Prostate gland (tissue), 2 donors: ENCODE measurements at regions not wholly inside any gene's neighbourhood (a gene's known extent, or its start where the extent isn't known, plus 50 kb on each side); places are given as distances from the start of the nearest gene placed in this dataset.

Source experiments
- DNase-seq: peaks from one replicate; pipeline ENCODE4 v3.0.0-alpha.2; 2019; ENCODE audit warnings: low spot score
- H3K27ac ChIP-seq, 2 donors: fragments of 200-600 bp; sonication (generic); 2 replicates each; pipeline ENCODE4 v1.5.1; 2017 to 2019
- H3K27me3 ChIP-seq: fragments of 200-600 bp; sonication (generic); replicated peaks from 2 replicates; pipeline ENCODE4 v1.5.1; 2019; ENCODE audit not compliant: insufficient read depth
- H3K36me3 ChIP-seq, 2 donors: fragments of 200-600 bp; sonication (generic); 1 replicate in 1 of 2; 2 replicates in 1 of 2; pipeline versions ENCODE4 v1.5.1 to v1.8.1; 2017 to 2019
- H3K4me1 ChIP-seq: fragments of 200-600 bp; sonication (generic); replicated peaks from 2 replicates; pipeline ENCODE4 v1.5.1; 2019
- H3K4me3 ChIP-seq, 2 donors: fragments of 200-600 bp; sonication (generic); 2 replicates each; pipeline ENCODE4 v1.5.1; 2017 to 2019
- H3K9me3 ChIP-seq: fragments of 200-600 bp; sonication (generic); 2 replicates; pipeline ENCODE4 v1.5.1; 2017
- POLR2A ChIP-seq: fragments of 450-650 bp; IDR thresholded peaks from one replicate; pipeline ENCODE4 v1.6.1; 2016; ENCODE audit warnings: antibody characterized with exemption, mild to moderate bottlenecking
- POLR2AphosphoS5 ChIP-seq: sonication (generic); formaldehyde crosslinking; IDR thresholded peaks from one replicate; pipeline ENCODE4 v1.6.1; 2017; ENCODE audit warnings: antibody characterized with exemption
- WGBS: methylation state at CpG from one replicate; pipeline ENCODE4 v1.1.5; 2018; 5-methylcytosine and 5-hydroxymethylcytosine counted together
- intact Hi-C: fragments of 100-400 bp; cut with DNase I; formaldehyde crosslinking; loops from one replicate; pipeline ENCODE4 v1.14.2; 2022
- TF ChIP-seq, protein P1 (sequence below), 4 experiments: fragments of 200-600 bp in 2 of 4; fragments of 450-650 bp in 2 of 4; sonication (generic) in 2 of 4; IDR thresholded peaks; 1 replicate in 3 of 4; 2 replicates in 1 of 4; pipeline ENCODE4 v1.5.1; 2016 to 2019; ENCODE audit warnings: antibody characterized with exemption in 4 of 4, mild to moderate bottlenecking in 2 of 4, moderate library complexity in 2 of 4

DNA sequence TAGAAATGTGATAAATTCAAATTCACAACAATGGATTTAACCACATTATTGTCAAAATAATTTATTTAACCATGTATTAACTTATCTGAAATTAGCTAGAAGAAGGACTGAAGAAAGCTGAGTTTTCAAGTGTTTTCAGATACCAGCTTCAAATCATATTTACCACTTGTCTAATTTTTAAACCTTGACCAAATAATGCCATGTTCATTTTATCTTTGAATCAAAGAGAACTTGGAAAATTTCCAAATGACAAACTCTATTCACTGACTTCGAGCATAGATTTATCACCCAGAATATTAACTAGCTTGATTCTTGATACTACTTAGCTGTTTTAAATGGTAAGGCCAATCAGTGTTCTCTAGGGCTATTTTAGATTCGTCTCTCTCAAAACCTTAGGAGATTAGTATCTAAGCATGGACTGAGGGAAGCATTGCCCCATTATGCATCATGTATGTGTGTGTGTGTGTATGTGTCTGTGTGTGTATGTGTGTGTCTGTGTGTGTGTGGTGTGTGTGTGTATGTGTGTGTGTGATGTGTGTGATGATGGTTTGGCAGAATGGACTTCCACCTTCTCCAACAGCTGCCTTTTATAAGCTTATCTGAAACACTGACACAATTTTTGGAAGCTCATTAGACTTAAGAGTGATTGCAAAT lies 667.5 kb upstream of the FANCL start:
- H3K4me3 ChIP-seq, result no peak overlapping the region
- no peaks in the 10 kb centered on the region for H3K9me3 ChIP-seq
- DNase-seq, result no peak
- no peaks in the 10 kb centered on the region for H3K27me3 ChIP-seq
- WGBS, result 33% methylated on average over 2 of the region's 2 CpGs
- H3K36me3 ChIP-seq, result no peaks in the 10 kb centered on the region
- no peak for TF ChIP-seq POLR2AphosphoS5
- TF ChIP-seq, protein P1, sequence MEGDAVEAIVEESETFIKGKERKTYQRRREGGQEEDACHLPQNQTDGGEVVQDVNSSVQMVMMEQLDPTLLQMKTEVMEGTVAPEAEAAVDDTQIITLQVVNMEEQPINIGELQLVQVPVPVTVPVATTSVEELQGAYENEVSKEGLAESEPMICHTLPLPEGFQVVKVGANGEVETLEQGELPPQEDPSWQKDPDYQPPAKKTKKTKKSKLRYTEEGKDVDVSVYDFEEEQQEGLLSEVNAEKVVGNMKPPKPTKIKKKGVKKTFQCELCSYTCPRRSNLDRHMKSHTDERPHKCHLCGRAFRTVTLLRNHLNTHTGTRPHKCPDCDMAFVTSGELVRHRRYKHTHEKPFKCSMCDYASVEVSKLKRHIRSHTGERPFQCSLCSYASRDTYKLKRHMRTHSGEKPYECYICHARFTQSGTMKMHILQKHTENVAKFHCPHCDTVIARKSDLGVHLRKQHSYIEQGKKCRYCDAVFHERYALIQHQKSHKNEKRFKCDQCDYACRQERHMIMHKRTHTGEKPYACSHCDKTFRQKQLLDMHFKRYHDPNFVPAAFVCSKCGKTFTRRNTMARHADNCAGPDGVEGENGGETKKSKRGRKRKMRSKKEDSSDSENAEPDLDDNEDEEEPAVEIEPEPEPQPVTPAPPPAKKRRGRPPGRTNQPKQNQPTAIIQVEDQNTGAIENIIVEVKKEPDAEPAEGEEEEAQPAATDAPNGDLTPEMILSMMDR (IDR thresholded peaks at IDR 0.05), result no peak
- no peak for TF ChIP-seq POLR2A
- H3K27ac ChIP-seq, result no peak overlapping the region
- H3K4me1 ChIP-seq, result no peaks in the 10 kb centered on the region
- intact Hi-C loops, result no loop called here

DNA sequence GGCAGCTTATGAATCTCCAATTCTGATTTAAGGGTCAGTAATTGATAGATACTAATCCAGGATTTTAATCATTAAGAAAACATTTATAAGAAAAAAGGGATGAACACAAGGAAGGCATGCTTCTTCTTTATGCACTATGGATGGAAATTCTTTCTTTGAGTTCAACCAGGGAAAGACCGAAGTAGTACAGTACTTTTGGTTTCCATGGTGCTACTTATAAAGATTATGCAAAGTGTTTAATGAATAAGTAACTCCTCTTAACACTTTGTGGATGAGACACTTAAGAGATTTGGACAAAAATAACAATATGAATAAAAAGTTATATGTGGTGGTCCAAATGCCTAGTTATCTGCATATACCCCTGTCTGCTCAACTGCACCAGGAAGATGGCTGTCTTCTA lies 666.5 kb upstream of the FANCL start:
- no peaks in the 10 kb centered on the region for H3K36me3 ChIP-seq
- no peak overlapping the region for H3K27ac ChIP-seq
- H3K27me3 ChIP-seq, result no peaks in the 10 kb centered on the region
- no peaks in the 10 kb centered on the region for H3K4me1 ChIP-seq
- no peak for DNase-seq
- TF ChIP-seq POLR2A (no peak), POLR2AphosphoS5 (no peak)
- TF ChIP-seq, protein P1 (IDR thresholded peaks at IDR 0.05), result no peak
- H3K4me3 ChIP-seq, result no peak overlapping the region
- intact Hi-C loops, result no loop called here
- WGBS, result 100% methylated on average over 1 of the region's 1 CpG
- H3K9me3 ChIP-seq, result no peaks in the 10 kb centered on the region

DNA sequence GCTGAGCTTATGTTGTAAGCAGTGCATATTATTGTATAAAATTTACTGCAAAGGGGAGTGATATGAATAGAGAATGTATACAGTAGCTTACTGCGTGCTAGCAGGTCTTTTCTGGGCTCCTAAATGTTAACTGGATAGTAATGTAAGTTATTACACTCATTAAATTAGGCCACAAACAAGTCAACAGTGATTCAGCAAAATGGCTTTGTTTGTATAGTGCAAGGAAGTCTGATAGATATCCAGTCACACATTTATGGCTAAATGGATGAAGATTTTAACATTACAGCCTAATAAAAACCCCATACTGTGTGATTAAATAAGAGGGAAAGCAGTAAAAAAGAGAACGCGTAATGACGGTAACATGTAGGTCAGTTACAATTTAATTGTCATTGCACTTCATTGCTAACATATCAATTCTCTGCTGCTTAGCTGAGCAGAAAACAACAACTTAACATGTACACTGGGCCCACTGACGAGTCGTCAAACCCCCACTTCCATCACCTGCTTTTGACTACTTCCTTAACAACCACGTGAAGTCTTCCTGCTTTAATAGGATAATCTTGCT lies 665.0 kb upstream of the FANCL start:
- no peak overlapping the region for H3K4me3 ChIP-seq
- no peaks in the 10 kb centered on the region for H3K27me3 ChIP-seq
- H3K9me3 ChIP-seq, result no peaks in the 10 kb centered on the region
- no peak for DNase-seq
- 41% methylated on average over 7 of the region's 7 CpGs for WGBS
- TF ChIP-seq POLR2A, result no peak
- TF ChIP-seq POLR2AphosphoS5, result no peak
- TF ChIP-seq, protein P1 (IDR thresholded peaks at IDR 0.05), result no peak
- intact Hi-C loops, result no loop called here
- no peaks in the 10 kb centered on the region for H3K36me3 ChIP-seq
- no peak overlapping the region for H3K27ac ChIP-seq
- H3K4me1 ChIP-seq, result no peaks in the 10 kb centered on the region

DNA sequence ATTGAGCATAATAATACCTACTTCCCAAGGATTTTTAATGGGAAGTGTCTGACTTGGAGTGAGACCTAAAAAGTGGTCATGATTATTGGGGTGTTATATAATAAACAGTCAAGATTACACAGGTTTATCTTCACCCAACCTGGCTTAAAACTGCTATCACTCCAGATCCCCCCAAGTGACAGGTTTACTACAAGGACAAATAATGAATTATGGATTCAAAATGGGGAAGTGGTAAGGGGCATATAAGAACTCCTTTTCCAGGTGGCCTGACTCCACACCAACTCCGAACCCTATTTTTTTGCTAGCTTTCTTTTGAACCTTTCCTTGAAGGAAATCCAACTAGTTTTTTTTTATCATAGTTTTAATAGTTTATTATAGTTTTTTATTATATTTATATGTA lies 663.0 kb upstream of the FANCL start:
- Histone ChIP-seq H3K27me3 (no peaks in the 10 kb centered on the region), H3K9me3 (no peaks in the 10 kb centered on the region), H3K27ac (no peak overlapping the region), H3K4me3 (no peak overlapping the region), H3K4me1 (no peaks in the 10 kb centered on the region), H3K36me3 (no peaks in the 10 kb centered on the region)
- TF ChIP-seq, protein P1 (IDR thresholded peaks at IDR 0.05), result no peak
- TF ChIP-seq POLR2AphosphoS5 (no peak), POLR2A (no peak)
- WGBS, result 83% methylated on average over 1 of the region's 1 CpG
- DNase-seq, result no peak
- intact Hi-C loops, result no loop called here

DNA sequence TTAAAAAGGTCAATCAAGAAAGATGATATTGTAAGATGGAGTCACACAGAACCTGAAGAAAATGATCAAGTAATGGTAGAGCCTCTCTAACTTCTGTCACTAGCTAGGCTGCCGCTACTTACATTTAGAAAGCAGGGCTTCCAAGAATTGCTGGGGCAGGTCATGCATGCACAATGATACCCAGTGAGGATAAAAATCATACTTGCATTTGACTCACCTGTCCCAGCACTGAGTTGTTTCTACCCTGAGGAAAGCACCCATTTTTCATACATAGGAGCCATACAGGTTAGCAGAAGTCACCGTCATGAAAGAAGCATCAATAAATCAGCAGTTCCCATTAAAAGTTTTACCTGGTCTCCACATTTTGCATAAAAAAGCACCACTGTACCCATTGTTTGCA lies 662.3 kb upstream of the FANCL start:
- Histone ChIP-seq H3K36me3 (no peaks in the 10 kb centered on the region), H3K27ac (no peak overlapping the region), H3K27me3 (no peaks in the 10 kb centered on the region), H3K4me1 (no peaks in the 10 kb centered on the region), H3K4me3 (no peak overlapping the region), H3K9me3 (no peaks in the 10 kb centered on the region)
- TF ChIP-seq, protein P1 (IDR thresholded peaks at IDR 0.05), result no peak
- TF ChIP-seq POLR2A (no peak), POLR2AphosphoS5 (no peak)
- intact Hi-C loops, result no loop called here
- 82% methylated on average over 2 of the region's 2 CpGs for WGBS
- no peak for DNase-seq
